Left forelimb (tissue), 1 donor: ENCODE measurements at regions not wholly inside any gene's neighbourhood (a gene's known extent, or its start where the extent isn't known, plus 50 kb on each side); places are given as distances from the start of the nearest gene placed in this dataset.
A peak's percentile ranks its signal among the peaks of the same experiment; 100 is the strongest.

Experiments
- DNase-seq: peaks from one replicate; pipeline ENCODE4 v3.0.0-alpha.2; 2018; ENCODE audit warnings: low spot score

DNA sequence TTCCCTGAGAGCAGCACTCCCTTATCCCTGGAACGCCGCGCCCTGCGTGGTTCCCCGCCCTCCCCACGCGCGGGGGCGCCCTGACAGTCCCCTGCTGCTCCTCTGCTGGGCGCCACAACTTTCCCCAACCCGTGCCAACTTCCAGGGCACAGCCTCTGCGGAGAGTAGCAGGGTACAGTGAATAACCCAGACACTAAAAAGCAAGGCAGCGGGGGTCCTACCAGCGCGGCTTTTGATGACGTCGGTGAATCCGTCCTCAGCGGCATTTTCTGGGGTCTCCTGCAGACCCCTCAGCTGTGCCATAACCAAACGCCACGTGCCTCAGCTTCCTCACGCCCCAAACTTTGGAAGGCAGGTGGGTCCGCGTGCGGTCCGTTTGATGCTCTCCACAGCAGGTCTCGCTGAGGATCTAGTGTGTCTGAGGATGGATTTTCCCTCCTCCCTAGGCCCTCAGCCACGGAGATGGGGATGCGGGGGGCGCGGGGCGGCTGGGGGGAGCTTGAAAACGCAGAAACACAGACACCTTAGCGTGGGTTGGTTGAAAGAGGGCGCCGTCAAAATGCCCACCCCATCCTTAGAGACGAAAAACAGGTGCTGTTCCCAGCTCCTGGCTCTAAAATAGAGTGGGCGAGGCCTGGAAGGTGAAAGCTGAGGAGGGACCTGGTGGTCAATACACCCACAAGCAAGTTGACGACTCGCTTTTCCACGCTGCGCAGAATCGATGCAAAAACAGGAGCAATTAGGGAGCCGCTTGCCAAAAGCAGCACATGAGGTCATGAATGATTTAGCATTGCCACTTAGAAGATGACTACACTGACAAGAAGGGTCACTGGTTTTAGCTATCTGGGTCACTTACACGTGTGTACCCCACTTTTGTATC lies 405.6 kb downstream of the FAM47A start:
- DNase-seq: peak; percentile 56

DNA sequence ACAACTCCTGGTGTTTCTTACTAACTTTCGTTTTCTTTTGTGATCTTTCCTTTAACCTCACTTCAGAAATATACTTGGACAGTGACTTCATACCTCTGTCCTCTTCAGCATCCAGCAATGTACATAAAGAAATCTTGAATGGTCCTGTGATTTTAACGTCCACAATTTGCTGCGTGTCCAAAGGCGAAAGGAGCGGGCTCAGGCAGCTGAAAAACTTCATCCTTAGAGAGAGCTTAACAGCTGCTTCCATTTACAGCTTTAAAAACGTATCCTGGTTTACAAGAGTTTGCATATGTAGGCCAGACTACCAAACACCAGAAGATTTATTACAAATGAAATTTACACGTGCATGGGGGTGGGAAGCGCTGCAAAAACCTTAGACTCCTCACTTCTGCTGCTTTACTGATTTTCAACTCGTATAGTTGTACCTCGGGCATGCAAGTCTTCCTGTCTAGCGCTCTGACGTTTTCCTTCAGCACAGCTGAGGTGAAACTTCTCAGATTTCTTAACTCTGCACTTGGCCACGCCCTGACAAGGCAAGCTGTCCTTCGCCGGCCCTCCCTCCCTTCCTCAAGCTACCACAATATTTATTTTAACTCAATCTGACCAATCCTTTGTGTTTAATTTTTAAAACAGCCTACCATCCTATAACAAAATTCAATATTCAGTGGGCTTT lies 406.4 kb downstream of the FAM47A start:
- peak; percentile 60 for DNase-seq

DNA sequence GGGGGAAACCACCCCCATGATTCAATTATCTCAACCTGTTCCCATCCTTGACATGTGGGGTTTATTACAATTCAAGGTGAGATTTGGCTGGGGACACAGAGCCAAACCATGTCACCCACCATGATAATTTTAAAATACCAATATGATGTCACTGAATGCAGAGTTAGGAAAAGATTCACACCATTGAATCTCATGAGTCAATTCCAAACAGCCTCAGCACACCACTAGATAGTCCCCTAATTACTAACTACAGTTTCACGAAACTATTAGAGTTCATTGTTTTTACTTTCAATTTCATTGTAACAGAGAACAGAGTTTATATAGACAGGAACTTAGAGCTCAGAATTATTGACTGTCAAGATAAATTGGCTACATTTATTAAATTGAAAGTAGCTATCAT lies 410.2 kb downstream of the FAM47A start:
- DNase-seq: no peak

DNA sequence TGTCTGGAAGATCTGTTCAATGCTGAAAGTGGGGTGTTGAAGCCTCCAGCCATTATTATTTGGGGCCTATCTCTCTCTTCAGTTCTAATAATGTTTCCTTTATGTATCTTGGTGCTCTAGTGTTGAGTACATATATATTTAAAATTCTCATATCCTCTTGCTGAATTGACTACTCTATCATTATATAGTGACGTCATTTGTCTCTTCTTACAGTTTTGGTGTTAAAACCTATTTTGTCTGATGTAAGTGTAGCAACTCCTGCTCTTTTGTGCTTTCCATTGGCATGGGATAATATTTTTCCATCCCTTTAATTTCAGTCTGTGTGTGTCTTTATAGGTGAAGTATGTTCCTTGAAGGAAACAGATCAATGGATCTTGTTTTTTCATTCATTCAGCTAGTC lies 446.0 kb downstream of the FAM47A start:
- DNase-seq: no peak
